Gastrocnemius medialis (tissue), 4 donors: ENCODE measurements at regions not wholly inside any gene's neighbourhood (a gene's known extent, or its start where the extent isn't known, plus 50 kb on each side); places are given as distances from the start of the nearest gene placed in this dataset.

ENCODE experiments used
- CTCF ChIP-seq, 5 experiments: fragments of 450-650 bp in 3 of 5; fragments of 200-600 bp in 2 of 5; sonication (generic) in 2 of 5; IDR thresholded peaks in 4 of 5; conservative IDR thresholded peaks in 1 of 5; 1 replicate in 4 of 5; 2 replicates in 1 of 5; pipeline ENCODE4 v1.5.1; 2016 to 2019; ENCODE audit warnings: antibody characterized with exemption in 5 of 5, mild to moderate bottlenecking in 3 of 5, moderate library complexity in 3 of 5
- POLR2A ChIP-seq, 2 donors: fragments of 450-650 bp; IDR thresholded peaks; one replicate each; pipeline ENCODE4 v1.6.1; 2017; ENCODE audit warnings: antibody characterized with exemption in 2 of 2, mild to moderate bottlenecking in 2 of 2, moderate library complexity in 2 of 2

GRCh38 chr2:146873056-146873455, 971.8 kb upstream of the ACVR2A start:
- TF ChIP-seq CTCF (IDR thresholded peaks at IDR 0.05 in 4 of 5, conservative IDR thresholded peaks at IDR 0.05 in 1 of 5) (no peak), POLR2A (IDR thresholded peaks at IDR 0.05) (no peak)
